ENCODE measurements at regions not wholly inside any gene's neighbourhood (a gene's known extent, or its start where the extent isn't known, plus 50 kb on each side); places are given as distances from the start of the nearest gene placed in this dataset.

DNA sequence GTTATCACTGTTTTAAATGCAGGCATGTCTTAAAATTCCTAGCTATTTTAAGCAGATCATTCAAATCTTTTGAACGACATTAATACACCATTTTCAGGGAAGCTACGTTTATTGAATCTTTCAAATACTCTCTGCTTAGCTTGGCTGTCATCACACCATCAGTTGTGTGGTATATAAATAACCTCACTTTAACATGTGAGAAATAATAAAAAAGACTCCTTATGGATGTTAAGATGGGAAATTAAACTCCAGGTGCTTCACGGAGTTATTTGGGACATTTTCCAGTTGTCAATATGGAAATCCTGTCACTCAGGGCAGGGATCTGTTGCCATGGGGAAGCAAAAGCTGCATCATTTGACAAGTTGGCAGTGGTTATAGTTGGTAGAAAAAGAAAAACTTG, 649.2 kb upstream of the CDH2 start:
- DNase-seq (ENCODE audit: low read depth): no peak

DNA sequence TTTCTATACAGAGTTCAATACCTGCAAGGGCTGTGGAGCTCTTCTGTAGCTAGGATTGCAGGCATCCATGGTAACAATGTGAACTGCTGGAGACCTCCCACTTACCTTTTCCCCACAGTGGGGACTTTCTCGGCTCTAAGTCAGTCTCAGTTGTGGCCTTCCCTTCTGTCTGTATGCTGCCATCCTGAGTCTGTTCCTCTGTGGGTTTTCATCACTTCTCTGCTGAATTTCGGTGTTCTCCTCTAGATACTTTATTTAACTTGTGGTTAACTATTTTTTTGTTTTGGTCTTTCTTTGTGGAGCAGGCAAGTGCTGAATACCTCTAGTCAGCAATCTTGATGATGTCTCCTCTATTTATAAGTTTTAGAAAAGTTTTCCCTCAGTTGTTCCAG, 647.2 kb upstream of the CDH2 start:
- no peak for DNase-seq (ENCODE audit: low read depth)

DNA sequence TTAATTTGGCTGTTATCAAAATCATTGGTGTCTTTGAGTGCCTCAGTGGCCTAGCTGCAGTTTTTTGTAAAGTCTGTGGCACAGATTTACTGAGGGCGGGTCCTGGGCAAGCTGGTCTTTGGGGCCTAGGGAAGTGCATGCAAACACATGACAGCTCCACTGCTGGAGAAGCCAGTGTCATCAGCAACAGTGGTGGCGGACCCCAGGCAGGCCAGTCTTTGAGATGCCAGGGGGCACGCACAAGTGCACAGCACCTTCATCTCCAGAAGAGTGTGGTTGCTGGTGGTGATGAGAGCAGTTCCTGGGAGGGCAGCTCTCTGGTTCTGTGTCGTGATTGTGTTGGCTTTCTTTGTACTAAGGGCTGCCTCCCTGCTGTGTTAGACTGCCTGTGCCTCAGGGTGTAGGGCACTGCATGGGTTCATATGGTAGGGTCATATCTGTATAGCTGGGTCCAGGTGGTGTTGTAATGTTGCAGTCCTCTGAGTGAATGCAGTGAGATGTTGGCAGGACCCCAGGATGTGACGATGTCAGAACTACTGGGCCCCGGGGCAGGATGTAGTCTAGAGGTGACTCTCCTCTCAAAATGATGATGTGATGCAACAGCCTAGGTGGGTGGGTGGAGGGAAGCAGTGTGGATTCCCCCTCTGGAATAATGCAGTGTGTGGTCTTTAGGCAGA, 646.7 kb upstream of the CDH2 start:
- DNase-seq (ENCODE audit: low read depth): no peak

DNA sequence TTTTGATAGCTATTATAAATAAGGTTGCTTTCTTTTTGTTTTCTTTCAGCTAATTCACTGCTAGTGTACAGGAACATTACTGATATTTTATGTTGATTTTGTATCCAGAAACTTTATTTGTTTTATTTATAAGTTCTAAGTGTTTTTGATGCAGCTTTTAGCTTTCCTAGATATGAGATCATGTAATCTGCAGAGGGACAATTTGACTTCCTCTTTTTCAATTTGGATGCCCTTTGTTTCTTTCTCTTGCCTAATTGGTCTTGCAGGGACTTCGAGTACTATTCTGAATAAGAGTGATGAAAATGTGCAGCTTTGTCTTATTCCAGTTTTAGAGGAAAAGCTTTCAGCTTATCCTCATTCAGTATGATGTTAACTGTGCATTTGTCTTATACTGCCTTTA, 643.4 kb upstream of the CDH2 start:
- no peak for DNase-seq (ENCODE audit: low read depth)

DNA sequence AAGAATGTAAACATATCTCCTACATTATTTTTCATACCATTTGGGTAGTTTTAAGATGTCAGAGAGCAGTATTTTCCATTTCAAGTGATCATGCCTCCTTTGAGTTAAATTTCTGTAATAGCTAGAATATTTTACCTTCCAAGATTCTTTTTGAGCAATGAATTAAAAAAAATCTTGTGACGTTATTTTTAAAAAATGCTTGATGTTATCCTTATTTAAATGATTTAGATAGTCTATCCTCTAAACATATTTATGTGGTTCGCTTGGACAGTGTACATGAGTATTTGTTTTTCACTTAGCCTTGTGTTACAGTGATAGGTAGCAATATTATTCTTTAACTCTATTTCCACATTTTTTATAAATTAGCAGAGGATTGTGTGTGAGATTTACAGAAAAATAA, 639.2 kb upstream of the CDH2 start:
- no peak for DNase-seq (ENCODE audit: low read depth)

DNA sequence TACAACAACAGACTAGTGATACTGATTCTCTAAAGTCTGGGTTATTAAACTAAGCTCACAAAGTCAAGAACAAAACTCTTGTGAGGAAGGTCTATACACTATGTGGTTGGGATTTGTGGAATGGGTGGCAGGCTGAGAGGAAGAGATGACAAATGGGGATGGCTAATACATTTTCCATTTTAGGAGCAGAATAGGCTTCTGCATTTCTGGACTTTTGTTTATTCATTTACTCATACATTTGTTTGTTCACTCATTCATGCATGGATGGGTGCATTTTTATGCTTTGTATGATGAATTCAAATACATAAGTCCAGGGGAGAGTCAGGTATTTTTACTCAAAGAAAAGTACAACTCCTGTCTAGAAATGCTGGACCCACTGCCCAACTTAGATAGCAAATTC, 637.4 kb upstream of the CDH2 start:
- DNase-seq (ENCODE audit: low read depth): no peak

DNA sequence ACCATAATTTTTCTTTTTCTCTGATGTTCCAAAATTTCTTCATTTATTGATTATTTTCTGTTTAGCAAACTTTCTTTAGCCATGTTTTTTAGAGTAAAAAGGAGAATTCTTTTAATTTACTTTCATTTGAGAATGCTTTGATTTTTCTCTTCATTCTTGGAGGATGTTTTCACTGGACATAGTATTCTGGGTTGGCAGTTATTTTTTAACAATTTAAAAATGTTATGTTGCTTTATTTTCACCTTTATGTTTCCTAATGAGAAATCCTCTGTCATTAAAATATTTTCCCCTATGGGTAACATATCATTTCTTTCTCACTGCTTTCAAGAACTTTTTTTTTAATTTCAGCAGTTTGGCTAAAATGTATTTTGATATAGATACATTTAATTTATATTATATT, 631.4 kb upstream of the CDH2 start:
- DNase-seq (ENCODE audit: low read depth): no peak

DNA sequence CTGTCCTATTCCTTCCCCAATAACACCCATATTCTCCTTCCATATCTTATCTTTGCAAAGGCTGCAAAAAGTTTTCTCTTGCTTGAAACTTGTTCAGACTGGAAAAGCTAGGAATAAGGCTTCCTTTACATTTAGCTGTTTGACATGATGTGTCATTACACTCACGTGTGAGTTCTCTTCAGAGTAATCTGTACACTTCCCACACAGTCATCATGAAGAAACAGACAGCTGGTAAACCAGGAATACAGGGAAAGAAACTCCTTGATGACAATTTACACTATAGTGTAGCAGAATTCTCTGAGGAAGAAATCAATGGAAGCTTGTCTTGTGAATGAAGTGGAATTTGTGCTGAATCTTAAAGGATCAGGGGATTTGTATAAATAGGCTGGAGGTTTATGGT, 628.6 kb upstream of the CDH2 start:
- DNase-seq (ENCODE audit: low read depth): no peak

DNA sequence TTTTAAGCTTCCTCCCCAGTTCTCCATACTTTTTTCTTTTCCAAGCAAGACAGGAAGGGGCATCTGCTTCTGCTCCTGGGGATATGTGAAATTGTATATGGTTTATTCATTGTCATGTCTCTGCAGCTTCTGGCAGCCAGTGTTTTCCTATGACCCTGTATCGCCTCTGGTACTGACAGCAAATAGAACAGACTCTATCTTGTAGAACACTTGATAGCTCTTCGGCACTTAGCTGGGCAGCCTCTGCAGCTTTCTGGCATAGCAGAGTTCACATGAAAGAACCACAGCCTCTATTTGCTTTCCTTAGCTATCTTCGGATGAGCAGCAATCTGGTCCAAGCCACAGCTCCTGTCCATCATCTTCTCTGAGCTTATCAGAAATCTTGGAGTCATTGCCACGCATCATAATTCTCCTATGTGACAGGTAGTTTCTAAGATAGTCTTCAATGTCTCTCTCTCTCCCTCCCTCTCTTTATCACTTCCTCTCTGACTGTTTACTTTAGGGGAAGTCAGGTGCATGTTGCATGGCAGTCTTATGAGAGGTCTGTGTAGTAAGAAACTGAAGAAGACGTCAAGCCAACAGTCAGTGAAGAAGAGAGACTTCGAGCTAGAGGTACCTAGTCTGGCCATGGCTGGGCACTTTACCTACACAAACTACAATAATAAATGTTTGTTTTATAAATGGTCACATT, 627.7 kb upstream of the CDH2 start:
- DNase-seq (ENCODE audit: low read depth): no peak

DNA sequence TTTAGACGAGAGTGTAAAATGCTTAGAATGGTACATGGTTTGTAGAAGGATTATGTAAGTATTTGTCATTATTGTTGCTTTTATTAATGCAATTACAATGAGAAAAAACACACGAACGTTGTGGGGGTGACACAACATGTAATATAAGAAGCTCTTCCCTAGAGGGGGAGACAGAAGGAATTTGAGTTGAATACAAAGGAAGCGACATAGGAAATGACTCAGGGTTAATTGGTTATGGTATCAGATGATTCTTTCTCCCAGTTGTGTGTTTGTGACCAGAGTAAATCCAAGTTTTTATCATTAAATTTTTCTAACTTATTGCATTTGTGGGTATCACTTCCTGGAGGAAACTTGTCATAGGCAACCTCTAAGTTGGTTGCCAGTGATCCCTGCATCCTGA, 625.6 kb upstream of the CDH2 start:
- DNase-seq (ENCODE audit: low read depth): no peak

DNA sequence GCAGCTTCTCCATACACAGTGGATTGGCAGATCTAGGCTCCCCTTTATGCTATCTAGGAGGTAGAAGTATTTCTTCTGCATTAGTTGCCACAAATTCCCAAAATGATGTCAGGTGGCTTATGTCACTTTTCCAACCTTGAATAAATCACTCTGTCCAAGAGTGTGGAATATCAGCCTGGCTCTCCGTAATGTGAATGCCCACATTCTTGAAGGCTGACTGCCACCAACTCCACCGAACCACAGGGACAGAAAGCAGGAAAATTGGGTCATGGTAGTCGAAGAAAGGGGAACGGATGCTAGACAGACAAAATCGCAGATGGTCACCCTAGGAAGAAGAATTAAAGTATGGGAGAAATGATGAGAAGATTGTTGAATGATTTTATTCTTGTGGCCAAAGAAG, 624.9 kb upstream of the CDH2 start:
- DNase-seq (ENCODE audit: low read depth): no peak

DNA sequence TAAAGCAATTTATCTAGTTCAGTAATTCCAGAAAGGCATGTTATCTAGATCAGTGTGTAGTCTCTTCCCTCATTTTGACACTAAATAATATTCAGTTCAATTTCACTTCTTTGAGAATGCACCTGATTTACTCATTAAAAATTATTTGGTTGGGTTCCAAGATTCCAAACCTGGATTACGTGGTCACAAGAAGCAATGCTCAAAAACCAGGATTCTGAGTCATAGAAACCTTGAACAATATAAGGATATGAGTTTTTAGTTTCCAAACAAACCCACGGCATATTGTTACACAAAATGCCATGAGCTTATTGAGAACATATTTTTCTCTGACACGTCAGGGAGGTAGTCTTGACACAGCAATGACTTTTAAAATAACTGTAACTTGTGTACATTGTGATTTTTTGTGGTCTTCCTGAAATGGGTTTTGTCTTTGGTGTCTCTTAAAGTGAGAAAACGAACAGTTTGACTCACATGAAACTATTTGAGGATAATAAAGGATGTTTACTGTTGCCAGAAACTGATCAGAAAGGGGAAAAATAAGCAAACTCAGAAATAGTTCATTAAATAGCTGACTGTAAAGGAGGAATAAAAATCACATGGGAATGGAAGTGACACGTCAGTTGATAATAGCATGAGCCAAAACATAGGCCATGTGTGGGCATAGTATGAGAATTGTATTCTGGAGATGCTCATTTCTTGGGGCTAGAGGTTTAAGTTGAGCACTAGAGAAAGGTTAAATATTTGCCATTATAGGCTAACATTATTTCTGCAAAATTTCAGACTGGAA, 617.7 kb upstream of the CDH2 start:
- no peak for DNase-seq (ENCODE audit: low read depth)

DNA sequence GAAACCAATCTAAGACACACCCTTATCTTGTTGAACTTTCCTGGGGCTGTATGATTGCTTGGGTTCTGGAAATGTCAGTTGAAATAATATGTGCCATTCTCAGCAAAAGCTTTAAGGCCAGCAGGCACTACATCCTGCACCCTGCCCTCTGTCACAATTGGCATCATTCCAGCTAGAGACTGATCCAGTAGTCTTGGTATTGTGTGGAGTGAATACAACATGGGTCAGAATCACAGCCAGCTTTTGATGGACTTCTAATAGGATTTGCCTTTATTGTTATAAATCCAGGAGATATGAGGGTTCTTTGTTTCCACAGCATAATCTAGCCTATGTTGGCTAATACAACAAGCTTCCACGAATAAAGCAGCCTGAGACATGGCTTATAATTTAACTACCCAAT, 617.0 kb upstream of the CDH2 start:
- DNase-seq (ENCODE audit: low read depth): no peak

DNA sequence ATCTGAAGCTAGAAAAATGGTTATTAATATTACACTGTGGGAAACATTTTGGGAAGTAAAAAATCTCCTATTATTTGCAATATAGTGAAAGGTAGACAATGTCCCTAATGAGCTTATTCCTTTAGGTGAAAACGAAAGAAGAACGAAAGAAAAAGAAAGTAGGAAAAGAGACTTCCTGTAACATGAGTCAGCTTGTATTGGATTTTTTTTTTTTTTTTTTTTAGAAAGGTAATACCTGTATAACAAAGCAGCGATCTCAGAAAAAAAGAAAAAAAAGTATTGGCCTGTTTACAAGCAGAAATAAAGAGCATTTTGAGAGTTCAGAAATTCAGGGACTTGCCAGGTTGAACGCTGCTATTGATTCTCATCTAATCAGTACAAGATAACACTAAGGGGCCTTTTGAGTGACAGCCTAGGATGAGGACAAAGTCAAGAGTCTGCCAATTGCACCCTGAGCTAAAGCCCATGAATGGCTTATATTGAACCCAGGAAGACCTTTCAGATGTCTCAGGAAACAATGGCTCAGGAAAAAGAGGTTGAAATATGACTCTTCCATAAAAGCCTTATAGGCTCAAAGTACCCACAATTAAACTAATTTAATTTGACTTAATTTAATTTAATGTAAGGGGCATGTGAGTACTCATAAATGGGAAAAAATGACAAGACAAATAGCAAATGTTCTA, 615.6 kb upstream of the CDH2 start:
- DNase-seq (ENCODE audit: low read depth): no peak

DNA sequence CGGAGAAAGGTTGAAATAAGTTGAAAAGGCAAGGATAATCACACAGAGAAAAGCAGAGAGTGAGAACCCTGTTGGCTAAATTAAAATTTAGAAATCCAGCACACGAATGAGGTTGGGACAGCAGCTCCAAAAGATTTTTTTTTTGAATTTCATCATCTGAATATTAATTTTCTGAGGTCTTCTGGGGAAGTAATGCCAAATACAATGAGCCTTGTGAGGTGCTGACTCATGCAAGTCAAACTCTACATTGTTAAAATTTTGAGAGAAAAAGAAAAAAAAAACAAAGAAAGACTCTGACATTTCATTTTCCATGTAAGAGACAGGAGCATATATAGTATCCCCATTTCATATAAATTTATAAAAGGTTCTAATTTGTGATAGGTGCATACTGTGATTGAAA, 614.2 kb upstream of the CDH2 start:
- no peak for DNase-seq (ENCODE audit: low read depth)

DNA sequence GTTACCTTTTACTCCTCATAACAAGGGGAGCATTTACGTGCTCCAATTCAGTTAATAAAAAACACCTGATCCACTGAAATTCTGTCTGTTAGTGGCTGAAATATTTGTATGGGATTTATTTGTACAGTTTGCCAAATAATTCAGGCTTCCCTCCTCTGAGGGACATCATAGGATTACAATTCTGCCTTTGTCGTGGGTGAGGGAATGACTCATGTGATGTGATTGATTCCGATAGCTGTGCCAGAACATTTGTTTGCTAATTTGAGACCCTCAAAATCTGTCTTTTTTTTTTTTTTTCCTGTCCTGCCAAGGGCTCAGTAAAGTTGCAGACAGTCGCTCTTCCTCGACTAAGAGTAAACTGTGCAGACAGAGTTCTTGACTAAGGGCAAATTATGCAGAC, 612.6 kb upstream of the CDH2 start:
- no peak for DNase-seq (ENCODE audit: low read depth)

DNA sequence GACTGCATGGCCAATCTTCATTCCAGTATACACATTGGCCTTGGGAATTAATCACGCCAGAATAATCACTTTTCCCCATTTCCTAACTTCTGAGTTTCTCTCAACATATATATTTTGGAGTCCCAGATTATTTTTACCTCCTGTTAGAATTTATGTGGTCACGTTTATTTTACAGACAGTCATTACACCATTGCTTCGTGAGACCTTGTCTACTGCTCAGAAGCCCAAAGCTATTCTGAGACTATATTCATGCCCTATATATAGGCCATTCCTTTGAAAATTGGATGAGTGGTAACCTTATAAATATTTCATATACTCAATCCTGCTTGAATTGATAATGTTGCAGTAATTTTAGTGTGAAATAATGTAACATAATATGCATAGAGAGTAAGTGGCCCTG, 610.0 kb upstream of the CDH2 start:
- DNase-seq (ENCODE audit: low read depth): no peak

DNA sequence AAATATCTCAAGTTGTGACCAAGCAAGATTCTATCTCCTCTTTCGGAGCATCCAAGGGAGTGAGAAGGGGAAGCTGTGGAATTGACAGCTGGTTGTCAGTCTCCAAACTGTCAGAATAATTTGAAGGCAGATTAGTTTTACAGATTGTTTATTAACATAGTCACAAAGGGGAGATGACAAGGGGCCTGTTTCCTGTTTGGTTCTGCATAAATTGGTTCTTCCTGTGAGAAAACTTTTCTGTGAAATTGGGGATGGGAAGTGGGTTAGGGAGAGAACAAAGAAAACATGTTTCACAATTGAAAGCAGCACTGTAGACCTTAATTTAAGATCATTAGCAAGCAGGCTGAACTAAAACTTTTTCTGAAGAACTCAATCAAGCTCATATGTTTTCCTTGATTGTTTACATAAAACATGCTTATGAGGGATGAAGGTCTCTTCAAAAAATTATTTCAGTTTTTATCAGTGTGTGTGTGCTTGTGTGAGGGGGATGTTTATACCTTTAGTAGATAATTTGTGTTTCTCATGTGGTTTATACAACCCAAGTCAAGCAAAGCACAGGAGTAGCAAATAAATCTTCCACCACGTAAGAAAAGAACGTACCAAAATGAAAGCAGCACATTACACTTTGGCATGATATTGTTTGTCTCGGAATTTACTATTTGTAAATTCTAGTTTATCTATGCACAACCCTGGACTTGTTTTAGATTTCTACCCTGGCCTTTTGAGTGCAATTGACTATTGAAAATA, 604.9 kb upstream of the CDH2 start:
- no peak for DNase-seq (ENCODE audit: low read depth)

DNA sequence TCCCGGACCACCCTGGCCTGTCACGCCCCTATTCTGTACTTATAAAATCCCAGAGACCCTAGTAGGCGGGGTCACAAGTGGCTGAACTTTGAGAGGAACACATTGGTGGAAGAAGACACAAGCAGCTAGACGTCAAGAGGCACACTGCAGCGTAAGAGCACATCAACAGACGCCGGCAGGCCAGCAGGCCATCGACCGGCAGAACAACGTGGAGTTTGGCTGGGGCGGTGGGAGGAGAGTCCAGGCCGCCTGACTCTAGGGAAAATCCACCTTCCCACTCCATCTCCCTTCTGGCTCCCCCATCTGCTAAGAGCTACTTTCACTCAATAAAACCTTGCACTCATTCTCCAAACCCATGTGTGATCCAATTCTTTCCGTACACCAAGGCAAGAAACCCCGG, 601.8 kb upstream of the CDH2 start:
- no peak for DNase-seq (ENCODE audit: low read depth)

DNA sequence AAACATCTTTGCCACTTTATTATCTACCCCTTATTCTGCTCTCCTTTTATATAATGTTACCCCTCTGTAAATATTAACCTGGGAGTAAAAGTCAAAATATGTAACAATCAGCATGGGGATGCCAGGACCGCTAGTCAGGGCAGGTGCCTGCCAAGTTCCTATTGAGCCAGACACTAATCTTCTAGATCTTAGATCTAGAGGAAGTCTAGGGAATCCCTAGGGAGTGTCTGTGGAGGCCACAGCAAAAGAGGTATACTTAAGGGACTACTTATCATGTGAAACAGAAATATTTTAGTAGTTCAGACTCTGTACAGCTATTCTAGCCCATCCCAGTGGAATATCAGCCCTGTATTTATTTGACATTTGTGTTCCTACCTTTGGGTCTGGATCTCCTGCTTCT, 600.8 kb upstream of the CDH2 start:
- DNase-seq (ENCODE audit: low read depth): no peak

DNA sequence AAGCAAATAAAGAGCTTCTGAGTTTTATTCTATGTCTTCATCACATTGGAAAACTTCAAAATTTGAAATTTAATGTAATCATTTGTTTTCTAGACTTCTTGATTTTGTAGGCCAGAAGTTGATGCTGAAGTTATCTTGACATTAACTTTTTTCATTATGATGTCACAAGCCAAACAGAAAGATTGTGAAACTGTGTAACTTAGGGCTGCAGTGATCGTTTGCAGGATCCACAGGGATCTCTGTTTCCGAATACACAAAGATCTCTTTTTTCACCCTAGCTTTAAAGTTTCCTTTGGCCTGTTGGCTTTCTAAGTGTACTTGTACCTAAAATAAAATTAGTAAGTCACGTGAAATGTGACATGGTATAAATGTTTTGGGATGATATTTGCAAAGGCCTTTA, 594.9 kb upstream of the CDH2 start:
- DNase-seq (ENCODE audit: low read depth): peak; percentile 20
